ENCODE measurements at regions not wholly inside any gene's neighbourhood (a gene's known extent, or its start where the extent isn't known, plus 50 kb on each side); places are given as distances from the start of the nearest gene placed in this dataset.

- no peak overlapping the region for H3K4me3 Mint-ChIP-seq
- H3K27me3 Mint-ChIP-seq (ENCODE audit: insufficient read depth): no peaks in the 10 kb centered on the region; the same call in 1 of the 2 replicates
- no peak for TF ChIP-seq CTCF (IDR thresholded peaks at IDR 0.05)
- no peaks in the 10 kb centered on the region for H3K36me3 Mint-ChIP-seq (ENCODE audit: low read depth)
- no peak for DNase-seq
- H3K4me1 Mint-ChIP-seq (ENCODE audit: low read depth): no peaks in the 10 kb centered on the region
- H3K27ac Mint-ChIP-seq: no peak overlapping the region
- H3K9me3 Mint-ChIP-seq: peaks cover 72% of the 10 kb centered on the region
These were observed 209.9 kb upstream of the SLC35B3 start for GRCh38 chr6:8645212-8645611.

- no peaks in the 10 kb centered on the region for H3K4me1 Mint-ChIP-seq (ENCODE audit: low read depth)
- DNase-seq: no peak
- no peaks in the 10 kb centered on the region for H3K36me3 Mint-ChIP-seq (ENCODE audit: low read depth)
- H3K27ac Mint-ChIP-seq: no peak overlapping the region
- no peaks in the 10 kb centered on the region; the same call in 1 of the 2 replicates for H3K27me3 Mint-ChIP-seq (ENCODE audit: insufficient read depth)
- H3K4me3 Mint-ChIP-seq: no peak overlapping the region
- TF ChIP-seq CTCF (IDR thresholded peaks at IDR 0.05): no peak
- H3K9me3 Mint-ChIP-seq: peaks cover 76% of the 10 kb centered on the region
These were observed 209.0 kb upstream of the SLC35B3 start for GRCh38 chr6:8644306-8644705.

- DNase-seq: no peak
- Mint-ChIP-seq H3K9me3 (peaks cover 68% of the 10 kb centered on the region), H3K27ac (no peak overlapping the region), H3K4me3 (no peak overlapping the region), H3K27me3 (ENCODE audit: insufficient read depth) (no peaks in the 10 kb centered on the region; the same call in 1 of the 2 replicates), H3K4me1 (ENCODE audit: low read depth) (no peaks in the 10 kb centered on the region), H3K36me3 (ENCODE audit: low read depth) (no peaks in the 10 kb centered on the region)
- no peak for TF ChIP-seq CTCF (IDR thresholded peaks at IDR 0.05)
These were observed 207.5 kb upstream of the SLC35B3 start for GRCh38 chr6:8642854-8643253.

GRCh38 chr6:8642131-8642530 lies 206.8 kb upstream of the SLC35B3 start:
- no peak overlapping the region for H3K27ac Mint-ChIP-seq
- no peaks in the 10 kb centered on the region for H3K4me1 Mint-ChIP-seq (ENCODE audit: low read depth)
- H3K9me3 Mint-ChIP-seq: peaks cover 73% of the 10 kb centered on the region
- no peak overlapping the region for H3K4me3 Mint-ChIP-seq
- TF ChIP-seq CTCF (IDR thresholded peaks at IDR 0.05): no peak
- no peak for DNase-seq
- no peaks in the 10 kb centered on the region; the same call in 1 of the 2 replicates for H3K27me3 Mint-ChIP-seq (ENCODE audit: insufficient read depth)
- H3K36me3 Mint-ChIP-seq (ENCODE audit: low read depth): no peaks in the 10 kb centered on the region

GRCh38 chr6:8639928-8640649 lies 204.7 kb upstream of the SLC35B3 start:
- no peak for TF ChIP-seq CTCF (IDR thresholded peaks at IDR 0.05)
- Mint-ChIP-seq H3K27me3 (ENCODE audit: insufficient read depth) (no peaks in the 10 kb centered on the region), H3K9me3 (peaks cover 62% of the 10 kb centered on the region), H3K4me3 (no peak overlapping the region), H3K27ac (no peak overlapping the region), H3K36me3 (ENCODE audit: low read depth) (no peaks in the 10 kb centered on the region), H3K4me1 (ENCODE audit: low read depth) (no peaks in the 10 kb centered on the region)
- DNase-seq: no peak

Measured in HFFc6 (cell line).